ENCODE measurements at regions not wholly inside any gene's neighbourhood (a gene's known extent, or its start where the extent isn't known, plus 50 kb on each side); places are given as distances from the start of the nearest gene placed in this dataset.

DNA sequence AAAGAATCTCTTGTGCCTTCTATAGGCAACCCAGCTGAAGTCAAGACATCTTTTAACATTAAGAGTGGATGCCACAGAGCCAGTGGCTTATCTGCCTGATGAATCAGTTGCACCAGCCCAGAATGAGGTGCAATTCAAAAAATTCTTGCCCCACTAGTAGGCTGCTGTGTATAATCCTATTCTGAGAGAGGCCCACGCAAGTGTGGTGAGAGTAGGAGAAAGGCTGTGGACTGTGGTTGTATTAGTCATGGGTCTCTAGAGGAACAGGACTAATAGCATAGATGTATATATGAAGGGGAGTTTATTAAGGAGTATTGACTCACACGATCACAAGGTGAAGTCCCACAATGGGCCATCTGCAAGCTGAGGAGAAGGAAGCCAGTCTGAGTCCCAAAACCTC is 216.4 kb downstream of the LTN1 start:
- TF ChIP-seq, protein P1, sequence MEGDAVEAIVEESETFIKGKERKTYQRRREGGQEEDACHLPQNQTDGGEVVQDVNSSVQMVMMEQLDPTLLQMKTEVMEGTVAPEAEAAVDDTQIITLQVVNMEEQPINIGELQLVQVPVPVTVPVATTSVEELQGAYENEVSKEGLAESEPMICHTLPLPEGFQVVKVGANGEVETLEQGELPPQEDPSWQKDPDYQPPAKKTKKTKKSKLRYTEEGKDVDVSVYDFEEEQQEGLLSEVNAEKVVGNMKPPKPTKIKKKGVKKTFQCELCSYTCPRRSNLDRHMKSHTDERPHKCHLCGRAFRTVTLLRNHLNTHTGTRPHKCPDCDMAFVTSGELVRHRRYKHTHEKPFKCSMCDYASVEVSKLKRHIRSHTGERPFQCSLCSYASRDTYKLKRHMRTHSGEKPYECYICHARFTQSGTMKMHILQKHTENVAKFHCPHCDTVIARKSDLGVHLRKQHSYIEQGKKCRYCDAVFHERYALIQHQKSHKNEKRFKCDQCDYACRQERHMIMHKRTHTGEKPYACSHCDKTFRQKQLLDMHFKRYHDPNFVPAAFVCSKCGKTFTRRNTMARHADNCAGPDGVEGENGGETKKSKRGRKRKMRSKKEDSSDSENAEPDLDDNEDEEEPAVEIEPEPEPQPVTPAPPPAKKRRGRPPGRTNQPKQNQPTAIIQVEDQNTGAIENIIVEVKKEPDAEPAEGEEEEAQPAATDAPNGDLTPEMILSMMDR (conservative IDR thresholded peaks at IDR 0.05) = no peak
- no peak for TF ChIP-seq ZFX (IDR thresholded peaks at IDR 0.05)
